Smooth muscle cell (in vitro differentiated cells): ENCODE measurements at regions not wholly inside any gene's neighbourhood (a gene's known extent, or its start where the extent isn't known, plus 50 kb on each side); places are given as distances from the start of the nearest gene placed in this dataset.
"Not testable (repeated sequence)": the region's sequence is repeated elsewhere in the genome, so short reads cannot be mapped to it uniquely, and the experiment has no call there.

Source experiments
- DNase-seq: peaks from one replicate; lab custom pipeline; 2025; ENCODE audit not compliant: unreplicated experiment; lab: John Stamatoyannopoulos, UW
- H2AFZ ChIP-seq: fragments of 200-600 bp; sonication (generic); 2 replicates; pipeline ENCODE4 v1.6.0; 2016; ENCODE audit warnings: antibody characterized with exemption, low read depth, mild to moderate bottlenecking
- H3F3A ChIP-seq: fragments of 200-600 bp; sonication (generic); 2 replicates; pipeline ENCODE4 v1.6.0; 2017; ENCODE audit warnings: antibody characterized with exemption, low read depth
- H3K27ac ChIP-seq: fragments of 200-600 bp; sonication (generic); 2 replicates; pipeline ENCODE4 v1.5.1; 2016; ENCODE audit warnings: low read depth, mild to moderate bottlenecking
- H3K27me3 ChIP-seq: fragments of 200-600 bp; sonication (generic); 2 replicates; pipeline ENCODE4 v1.6.1; 2016; ENCODE audit warnings: low read depth, mild to moderate bottlenecking
- H3K36me3 ChIP-seq: fragments of 200-600 bp; sonication (generic); 2 replicates; pipeline ENCODE4 v1.5.1; 2016; ENCODE audit warnings: low read depth
- H3K4me1 ChIP-seq: fragments of 200-600 bp; sonication (generic); 2 replicates; pipeline ENCODE4 v1.5.1; 2016; ENCODE audit warnings: low read depth
- H3K4me2 ChIP-seq: fragments of 200-600 bp; sonication (generic); 2 replicates; pipeline ENCODE4 v1.6.0; 2016; ENCODE audit warnings: mild to moderate bottlenecking
- H3K4me3 ChIP-seq: fragments of 200-600 bp; sonication (generic); 2 replicates; pipeline ENCODE4 v1.5.1; 2016; ENCODE audit warnings: mild to moderate bottlenecking
- H3K79me2 ChIP-seq: fragments of 200-600 bp; sonication (generic); 2 replicates; pipeline ENCODE4 v1.6.0; 2016; ENCODE audit warnings: low read depth, mild to moderate bottlenecking
- H3K9ac ChIP-seq: fragments of 200-600 bp; sonication (generic); 2 replicates; pipeline ENCODE4 v1.6.0; 2016; ENCODE audit warnings: low read depth
- H3K9me3 ChIP-seq: fragments of 200-600 bp; sonication (generic); replicated peaks from 2 replicates; pipeline ENCODE4 v1.5.1; 2016; ENCODE audit warnings: low read depth
- H4K20me1 ChIP-seq: fragments of 200-600 bp; sonication (generic); 2 replicates; pipeline ENCODE4 v1.6.0; 2016; ENCODE audit warnings: low read depth
- CTCF ChIP-seq: fragments of 200-600 bp; sonication (generic); IDR thresholded peaks from 2 replicates; pipeline ENCODE4 v1.5.1; 2017; ENCODE audit warnings: borderline replicate concordance, mild to moderate bottlenecking, antibody characterized with exemption; ENCODE audit not compliant: insufficient read depth, poor library complexity, severe bottlenecking
- WGBS: methylation state at CpG from one replicate; pipeline ENCODE4 v1.1.7; 2016; ENCODE audit warnings: low lambda C conversion rate; 5-methylcytosine and 5-hydroxymethylcytosine counted together

- Histone ChIP-seq H3K9me3 (no peaks in the 10 kb centered on the region), H3K27ac (no peak overlapping the region), H3F3A (no peaks in the 10 kb centered on the region), H4K20me1 (no peaks in the 10 kb centered on the region), H3K4me3 (no peak overlapping the region), H3K36me3 (no peaks in the 10 kb centered on the region), H3K27me3 (no peaks in the 10 kb centered on the region), H3K79me2 (no peaks in the 10 kb centered on the region), H3K4me1 (no peaks in the 10 kb centered on the region), H3K9ac (no peak overlapping the region), H2AFZ (no peak overlapping the region), H3K4me2 (no peak overlapping the region)
- TF ChIP-seq CTCF = no peak
- no peak for DNase-seq
- 90% methylated on average over 5 of the region's 5 CpGs for WGBS
Measured at GRCh38 chrX:92209936-92210335, 430.8 kb downstream of the PCDH11X start.

GRCh38 chrX:92213786-92214185 lies 434.6 kb downstream of the PCDH11X start:
- H3K4me2 ChIP-seq = no peak overlapping the region
- H3K4me1 ChIP-seq = no peaks in the 10 kb centered on the region
- H3K9me3 ChIP-seq = no peaks in the 10 kb centered on the region
- no peaks in the 10 kb centered on the region for H3K36me3 ChIP-seq
- no peak overlapping the region for H3K4me3 ChIP-seq
- TF ChIP-seq CTCF = no peak
- H3F3A ChIP-seq = no peaks in the 10 kb centered on the region
- H3K79me2 ChIP-seq = no peaks in the 10 kb centered on the region
- no peak overlapping the region for H3K9ac ChIP-seq
- 60% methylated on average over 2 of the region's 2 CpGs for WGBS
- no peak overlapping the region for H2AFZ ChIP-seq
- H4K20me1 ChIP-seq = no peaks in the 10 kb centered on the region
- no peaks in the 10 kb centered on the region for H3K27me3 ChIP-seq
- no peak overlapping the region for H3K27ac ChIP-seq
- no peak for DNase-seq

GRCh38 chrX:92215011-92215410 lies 435.8 kb downstream of the PCDH11X start:
- not testable (repeated sequence) for DNase-seq, H4K20me1 ChIP-seq, H3K27ac ChIP-seq, H2AFZ ChIP-seq, H3K27me3 ChIP-seq, H3K9me3 ChIP-seq, H3K9ac ChIP-seq, H3K4me1 ChIP-seq, H3K4me2 ChIP-seq, H3K4me3 ChIP-seq, H3K79me2 ChIP-seq, H3F3A ChIP-seq, H3K36me3 ChIP-seq
- WGBS = 89% methylated on average over 18 of the region's 21 CpGs

GRCh38 chrX:92224406-92224805 lies 445.2 kb downstream of the PCDH11X start:
- H3K36me3 ChIP-seq = no peaks in the 10 kb centered on the region
- H3K4me3 ChIP-seq = no peak overlapping the region
- no peak for TF ChIP-seq CTCF
- H3K27me3 ChIP-seq = no peaks in the 10 kb centered on the region
- H3K4me1 ChIP-seq = no peaks in the 10 kb centered on the region
- H3K9me3 ChIP-seq = no peaks in the 10 kb centered on the region
- H3K9ac ChIP-seq = no peak overlapping the region
- H3K27ac ChIP-seq = no peak overlapping the region
- no peak for DNase-seq
- H3F3A ChIP-seq = no peaks in the 10 kb centered on the region
- H3K4me2 ChIP-seq = no peak overlapping the region
- 93% methylated on average over 2 of the region's 2 CpGs for WGBS
- no peak overlapping the region for H2AFZ ChIP-seq
- H4K20me1 ChIP-seq = no peaks in the 10 kb centered on the region
- no peaks in the 10 kb centered on the region for H3K79me2 ChIP-seq
